ENCODE measurements at regions not wholly inside any gene's neighbourhood (a gene's known extent, or its start where the extent isn't known, plus 50 kb on each side); places are given as distances from the start of the nearest gene placed in this dataset.

DNA sequence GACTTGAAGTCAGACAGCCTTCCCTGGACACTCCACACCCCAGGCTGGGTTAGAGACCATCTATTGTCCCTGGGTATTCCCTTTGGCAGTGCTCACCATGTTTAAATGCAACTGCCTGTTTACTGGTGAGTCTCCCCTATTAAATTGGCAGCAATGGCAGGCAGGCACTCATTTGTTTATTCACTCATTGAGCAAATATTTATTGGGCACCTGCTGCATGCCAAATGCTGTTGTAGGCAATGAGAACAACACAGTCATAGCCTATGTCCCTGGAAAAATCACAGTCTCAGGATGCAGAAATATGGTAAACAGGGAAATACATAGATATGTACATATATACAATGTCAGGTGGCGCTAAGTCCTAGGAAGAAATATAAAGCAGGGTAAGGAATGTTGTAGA lies 212.8 kb downstream of the SUDS3 start:
- ATAC-seq = no peak
- DNase-seq = no peak
- intact Hi-C loops (cut with DNase I, micrococcal nuclease) = no loop called here

DNA sequence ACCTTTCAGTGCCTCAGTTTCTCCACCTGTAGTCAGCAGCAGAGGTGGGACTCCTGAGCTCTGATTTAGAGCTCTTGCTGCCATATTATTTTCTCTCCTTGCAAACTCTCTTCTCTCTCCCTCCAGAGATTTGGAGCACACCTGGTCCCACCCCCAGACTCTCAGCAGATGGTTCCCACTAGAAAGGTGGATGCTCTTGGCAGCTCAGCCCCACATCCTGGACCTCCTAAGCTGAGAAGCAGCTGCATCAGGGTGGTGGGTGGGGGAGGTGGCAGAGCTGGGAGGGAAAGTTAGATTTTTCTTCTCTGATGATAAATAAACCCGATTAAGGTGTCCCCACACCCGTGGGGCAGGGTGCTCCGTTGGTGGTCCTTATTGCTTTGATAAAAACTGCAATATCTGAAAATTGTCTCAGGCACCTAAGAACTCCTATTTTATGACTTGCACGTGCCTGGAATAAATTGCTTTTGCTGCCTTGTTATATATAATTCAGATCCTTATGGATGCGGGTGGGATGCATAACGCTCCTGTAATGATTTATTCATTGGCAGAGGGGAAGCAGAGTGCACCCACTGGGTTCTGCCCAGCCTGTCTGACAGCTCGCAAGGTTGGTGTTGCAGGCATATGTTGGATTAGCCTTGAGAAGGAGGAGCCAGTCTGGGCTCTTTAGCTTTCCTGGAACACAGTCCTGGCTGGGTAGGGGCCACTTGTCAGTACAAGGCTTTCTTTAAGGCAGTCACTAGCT lies 214.2 kb downstream of the SUDS3 start:
- no peak for ATAC-seq
- DNase-seq = no peak
- intact Hi-C loops (cut with DNase I, micrococcal nuclease) = no loop called here

GRCh38 chr12:118603610-118604361 lies 227.4 kb downstream of the SUDS3 start:
- ATAC-seq (no peak), DNase-seq (no peak)
- intact Hi-C loops (cut with DNase I, micrococcal nuclease) = no loop called here

DNA sequence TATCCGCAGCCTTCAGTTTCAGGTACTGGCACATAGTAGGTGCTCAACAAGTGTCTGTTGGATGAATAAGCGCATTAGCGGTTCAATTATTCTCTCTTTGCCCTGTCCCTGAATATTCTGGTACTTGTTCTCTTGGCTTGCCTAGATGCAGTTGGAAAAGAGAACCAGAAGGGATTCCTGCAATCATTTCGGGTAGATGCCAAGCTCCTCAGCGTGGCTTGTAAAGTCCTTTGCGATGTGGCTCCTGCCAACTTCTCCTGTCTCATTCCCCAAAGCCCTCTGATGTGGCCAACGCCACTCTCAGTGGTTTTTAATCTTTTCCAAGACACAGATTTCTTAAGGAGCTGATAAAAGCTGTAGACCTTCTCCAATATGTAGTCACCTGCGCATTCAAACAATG lies 230.3 kb downstream of the SUDS3 start:
- intact Hi-C loops (cut with DNase I, micrococcal nuclease) = no loop called here
- DNase-seq (no peak), ATAC-seq (no peak)

GRCh38 chr12:118607831-118608230 lies 231.5 kb downstream of the SUDS3 start:
- no peak for ATAC-seq
- intact Hi-C loops (cut with DNase I, micrococcal nuclease) = no loop called here
- no peak for DNase-seq

DNA sequence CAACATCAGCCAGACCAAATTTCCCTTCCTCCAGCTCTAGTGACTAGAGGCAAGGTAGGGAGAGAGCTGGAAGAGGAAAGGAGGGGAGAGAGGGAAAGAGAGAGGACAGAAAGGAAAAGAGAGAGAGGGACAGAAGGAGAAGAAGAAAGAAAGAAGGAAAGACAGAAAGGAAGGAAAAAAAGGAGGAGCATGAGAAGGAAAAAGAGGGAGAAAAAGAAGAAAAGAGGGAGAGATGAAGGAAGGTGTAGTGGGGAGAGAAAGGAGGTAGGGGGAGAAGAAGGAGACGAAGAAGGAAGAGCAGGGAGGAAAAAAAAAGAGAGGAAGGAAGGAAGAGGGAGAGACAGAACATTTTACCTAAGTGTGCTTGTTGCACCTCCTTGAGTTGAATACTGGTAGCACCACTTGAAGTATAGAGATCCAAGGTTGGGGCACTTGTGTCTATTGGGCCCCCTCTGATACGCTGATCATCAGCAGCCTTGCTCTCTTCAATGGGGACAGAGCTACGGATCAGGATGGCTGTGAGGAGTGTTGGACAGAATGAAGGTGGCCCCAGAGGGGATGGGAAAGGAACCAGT lies 232.5 kb downstream of the SUDS3 start:
- ATAC-seq = no peak
- intact Hi-C loops (cut with DNase I, micrococcal nuclease) = no loop called here
- no peak for DNase-seq

DNA sequence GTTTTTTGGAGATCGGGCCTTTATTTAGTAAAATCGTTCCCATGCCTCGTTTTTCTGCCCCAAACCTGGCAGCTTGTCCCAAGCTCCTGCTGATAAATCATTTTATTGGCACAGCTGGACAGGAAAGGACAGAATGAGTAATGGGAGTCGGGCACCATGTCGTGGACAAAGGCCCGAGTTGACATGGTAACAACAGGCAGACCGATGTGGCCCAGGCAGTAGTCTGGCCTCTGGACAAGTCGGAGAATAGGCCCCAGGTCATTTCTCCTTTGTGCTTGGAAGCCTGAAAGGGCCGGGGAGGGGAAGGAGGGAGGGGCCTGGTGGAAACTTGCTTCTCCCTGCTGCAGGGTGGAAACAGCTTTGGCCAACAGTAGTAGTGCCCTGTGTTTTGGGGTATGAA lies 234.9 kb downstream of the SUDS3 start:
- intact Hi-C loops (cut with DNase I, micrococcal nuclease) = no loop called here
- DNase-seq = no peak
- ATAC-seq = no peak

GRCh38 chr12:118611770-118612169 lies 235.4 kb downstream of the SUDS3 start:
- ATAC-seq (no peak), DNase-seq (no peak)
- intact Hi-C loops (cut with DNase I, micrococcal nuclease) = no loop called here

- ATAC-seq (no peak), DNase-seq (no peak)
- intact Hi-C loops (cut with DNase I, micrococcal nuclease) = no loop called here
Observed at GRCh38 chr12:118617611-118618450, 241.5 kb downstream of the SUDS3 start.

- intact Hi-C loops (cut with DNase I, micrococcal nuclease) = no loop called here
- no peak for ATAC-seq
- DNase-seq = no peak
Observed at GRCh38 chr12:118618695-118619094, 242.3 kb downstream of the SUDS3 start.

DNA sequence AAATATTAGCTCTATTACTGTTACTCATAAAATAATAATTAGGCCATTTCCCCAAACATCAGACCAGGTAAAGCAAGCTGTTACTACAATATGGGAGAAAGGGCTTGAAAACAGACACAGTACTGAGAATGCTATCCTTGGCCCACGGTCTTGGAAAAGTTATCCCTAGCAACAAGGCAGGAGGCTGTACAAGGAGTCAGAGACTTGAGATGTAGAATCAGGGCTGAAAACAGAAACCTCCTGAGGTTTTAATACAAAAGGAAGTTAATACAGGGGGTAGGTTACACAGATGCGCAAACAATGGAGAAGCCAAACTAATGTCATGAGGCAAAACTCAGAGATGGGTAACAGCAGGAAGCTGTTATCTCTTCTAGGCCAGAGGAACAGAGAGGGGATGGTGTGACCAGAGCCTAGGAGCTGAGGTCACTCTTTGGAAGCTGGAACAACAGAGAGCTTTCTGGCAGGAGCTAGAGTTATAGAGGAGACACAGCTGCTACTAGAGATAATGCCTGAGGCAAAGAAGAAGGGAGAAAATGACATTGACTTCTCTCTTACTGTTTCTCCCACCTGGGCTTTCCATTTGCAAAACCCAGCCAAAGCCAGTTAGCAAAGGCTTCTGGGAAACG lies 248.8 kb downstream of the SUDS3 start:
- no peak for ATAC-seq
- intact Hi-C loops (cut with DNase I, micrococcal nuclease) = no loop called here

DNA sequence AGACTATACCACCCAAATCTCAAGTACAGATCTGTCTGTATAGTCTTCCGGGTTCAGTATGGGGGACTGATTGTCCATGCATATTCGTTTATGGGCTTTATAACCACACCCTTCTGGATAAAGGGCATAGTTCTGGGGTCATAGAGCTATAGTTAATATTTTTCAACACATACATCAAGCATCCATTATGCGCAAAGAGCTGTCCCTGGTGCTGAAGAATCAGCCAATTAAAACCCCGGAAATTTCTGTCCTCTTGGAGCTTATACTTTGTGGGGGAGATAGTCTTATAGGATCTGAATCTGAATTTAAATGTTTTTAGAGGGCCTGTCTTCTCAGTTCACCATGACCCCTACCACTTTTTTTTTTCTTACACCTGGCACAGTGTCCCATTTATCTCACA lies 256.7 kb downstream of the SUDS3 start:
- no peak for ATAC-seq
- intact Hi-C loops (cut with DNase I, micrococcal nuclease) = no loop called here
- no peak for DNase-seq

More for the DNA sequence above, 248.8 kb downstream of the SUDS3 start:
- DNase-seq = no peak

GRCh38 chr12:118635276-118635675 lies 258.9 kb downstream of the SUDS3 start:
- DNase-seq (no peak), ATAC-seq (no peak)
- intact Hi-C loops (cut with DNase I, micrococcal nuclease) = no loop called here

GRCh38 chr12:118637767-118638370 lies 261.5 kb downstream of the SUDS3 start:
- intact Hi-C loops (cut with DNase I, micrococcal nuclease) = no loop called here
- DNase-seq = no peak
- ATAC-seq = no peak

GRCh38 chr12:118641249-118641648 lies 264.9 kb downstream of the SUDS3 start:
- ATAC-seq (no peak), DNase-seq (no peak)
- intact Hi-C loops (cut with DNase I, micrococcal nuclease) = no loop called here

DNA sequence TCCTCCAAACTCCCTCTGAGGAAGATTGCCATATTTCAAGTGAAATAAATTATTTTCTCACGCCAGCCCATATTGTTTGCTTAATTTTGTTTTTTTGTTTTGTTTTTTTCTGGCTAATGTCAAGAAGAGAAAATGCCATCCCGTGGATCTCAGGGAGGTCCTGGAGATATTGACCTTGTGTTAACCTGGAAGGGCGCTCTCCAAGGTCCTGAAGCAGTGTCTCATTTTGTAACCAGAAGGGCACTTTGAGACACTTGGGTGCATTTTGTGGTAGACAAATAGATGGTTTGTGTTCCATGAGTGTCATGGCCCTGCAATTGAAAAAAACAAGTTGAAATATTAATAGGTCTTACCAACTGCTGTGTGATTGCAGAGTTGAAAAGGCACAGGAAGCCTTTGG lies 268.9 kb downstream of the SUDS3 start:
- intact Hi-C loops (cut with DNase I, micrococcal nuclease) = no loop called here
- ATAC-seq (no peak), DNase-seq (peak in 1 of 2 donors; percentile 29)

DNA sequence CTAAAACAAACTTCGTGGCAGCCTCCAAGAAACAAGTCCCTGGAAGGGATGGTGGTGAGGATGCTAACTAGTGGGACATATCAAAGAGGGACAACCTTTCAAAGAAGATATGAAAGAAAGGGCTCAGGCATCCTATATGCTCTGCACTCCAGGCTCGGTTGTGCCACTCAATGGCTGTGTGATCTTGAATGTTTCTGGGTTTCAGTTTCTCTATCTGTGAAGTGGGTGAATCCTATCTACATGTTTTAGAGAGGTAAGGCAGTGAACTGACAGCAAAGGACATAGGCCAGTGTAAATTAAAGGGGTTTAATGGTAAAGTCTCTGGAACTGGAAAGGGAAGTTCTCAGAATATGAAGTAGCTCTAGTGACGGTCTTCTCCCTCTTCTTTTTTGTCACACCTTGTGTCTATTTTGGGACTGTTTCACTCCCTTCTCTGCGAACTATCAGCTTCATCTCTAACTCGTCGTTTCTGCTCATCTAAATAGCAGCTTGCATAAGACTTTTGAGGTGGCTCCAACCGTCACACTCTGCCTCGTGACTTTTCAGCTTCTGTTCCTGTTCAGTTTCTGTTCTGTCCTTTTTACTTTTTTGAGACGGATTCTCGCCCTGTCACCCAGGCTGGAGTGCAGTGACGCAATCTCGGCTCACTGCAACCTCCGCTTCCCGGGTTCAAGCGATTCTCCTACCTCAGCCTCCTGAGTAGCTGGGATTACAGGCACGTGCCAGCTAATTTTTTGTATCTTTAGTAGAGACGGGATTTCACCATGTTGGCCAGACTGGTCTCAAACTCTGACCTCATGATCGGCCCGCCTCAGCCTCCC lies 273.6 kb downstream of the SUDS3 start:
- DNase-seq (no peak), ATAC-seq (no peak)
- intact Hi-C loops (cut with DNase I, micrococcal nuclease) = no loop called here

DNA sequence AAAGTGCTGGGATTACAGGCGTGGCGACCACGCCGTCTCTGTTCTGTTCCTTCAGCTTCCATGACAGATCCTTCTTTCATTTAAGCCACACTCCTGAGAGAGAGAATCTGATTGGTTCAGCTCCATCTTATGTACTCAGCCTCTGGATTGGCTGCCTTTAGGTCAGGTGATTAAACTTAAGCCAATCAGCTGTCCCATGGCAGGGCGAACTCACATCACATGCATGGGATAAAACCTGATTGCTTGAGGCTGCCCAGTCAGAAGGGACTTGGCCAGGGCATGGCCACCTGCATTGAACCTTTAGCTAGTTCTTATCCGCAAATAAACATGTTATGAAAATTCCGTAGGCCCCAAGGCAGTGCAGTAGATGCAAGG lies 274.2 kb downstream of the SUDS3 start:
- ATAC-seq (no peak), DNase-seq (no peak)
- intact Hi-C loops (cut with DNase I, micrococcal nuclease) = no loop called here
